HCT116 (cell line): ENCODE measurements at regions not wholly inside any gene's neighbourhood (a gene's known extent, or its start where the extent isn't known, plus 50 kb on each side); places are given as distances from the start of the nearest gene placed in this dataset.

Experiments
- ATAC-seq: fragments of 200-7000 bp; cut with Tn5 transposase; 2 replicates; pipeline ENCODE4 v1.9.1; 2020; ENCODE audit warnings: mild to moderate bottlenecking, moderate library complexity
- BruUV-seq: library from RNA; stranded (reverse); fragments of 400-500 nt; replicated peaks from 2 replicates; lab custom pipeline; 2021; lab: Mats Ljungman, UMichigan
- CTCF ChIA-PET: fragments of 300-600 bp; sonication (Branson Sonifier 250); formaldehyde crosslinking; loops from one replicate; lab custom pipeline; 2021; ENCODE audit warnings: antibody characterized with exemption; lab: Charles Lee
- POLR2A ChIA-PET: fragments of 300-600, 350-600 bp; sonication (Branson Sonifier 250); formaldehyde crosslinking; loops from one replicate; lab custom pipeline; 2021; ENCODE audit warnings: antibody characterized with exemption; lab: Charles Lee
- RAD21 ChIA-PET, 2 experiments: fragments of 300-600 bp; sonication (Branson Sonifier 250); formaldehyde crosslinking; loops; one replicate each; lab custom pipeline; 2023; ENCODE audit warnings: low total read pairs in 2 of 2; ENCODE audit not compliant: uncharacterized antibody in 2 of 2, unreplicated experiment in 2 of 2, low non-redundant PET in 1 of 2; lab: Charles Lee
- DNase-seq: peaks from one replicate; pipeline ENCODE4 v3.0.0-alpha.2; 2010; ENCODE audit warnings: low read depth, low spot score
- H2AFZ ChIP-seq: fragments of 200-600 bp; shearing (Covaris generic), sonication (generic); 2 replicates; pipeline ENCODE4 v1.6.1; 2017; ENCODE audit warnings: low read depth, mixed run types, mixed read lengths, antibody characterized with exemption, low read length; ENCODE audit not compliant: poor library complexity, severe bottlenecking
- H3K27ac ChIP-seq: 2 replicates; pipeline ENCODE4 v1.5.1; 2012; ENCODE audit warnings: low read depth, low read length
- H3K27me3 ChIP-seq: fragments of 200-600 bp; sonication (generic); 2 replicates; pipeline ENCODE4 v1.6.1; 2016; ENCODE audit warnings: mixed run types, low read length, mixed read lengths; ENCODE audit not compliant: insufficient read depth
- H3K36me3 ChIP-seq, 2 experiments: fragments of 200-500 bp in 1 of 2; fragments of 200-600 bp in 1 of 2; sonication (Bioruptor generic) in 1 of 2; sonication (generic) in 1 of 2; 2 replicates each; pipeline versions ENCODE4 v1.5.1 to v1.6.1; 2014 to 2016; ENCODE audit warnings: low read length in 2 of 2, inconsistent platforms in 1 of 2, mixed read lengths in 1 of 2, mixed run types in 1 of 2; ENCODE audit not compliant: insufficient read depth in 2 of 2, control insufficient read depth in 1 of 2
- H3K4me1 ChIP-seq, 2 experiments: fragments of 200-600 bp in 1 of 2; sonication (generic) in 1 of 2; 2 replicates each; pipeline versions ENCODE4 v1.5.1 to v1.6.1; 2012 to 2017; ENCODE audit warnings: low read length in 2 of 2, inconsistent platforms in 1 of 2, mild to moderate bottlenecking in 1 of 2, mixed read lengths in 1 of 2, mixed run types in 1 of 2, moderate library complexity in 1 of 2; ENCODE audit not compliant: insufficient read depth in 2 of 2, control insufficient read depth in 1 of 2
- H3K4me2 ChIP-seq: fragments of 200-600 bp; sonication (generic); 2 replicates; pipeline ENCODE4 v1.6.1; 2017; ENCODE audit warnings: mixed run types, low read length, mixed read lengths
- H3K4me3 ChIP-seq, 2 experiments: fragments of 200-600 bp in 1 of 2; sonication (generic) in 1 of 2; replicated peaks in 1 of 2; 2 replicates each; pipeline ENCODE4 v1.5.1; 2011 to 2016; ENCODE audit warnings: low read length in 2 of 2, control low read depth in 1 of 2, low read depth in 1 of 2, mild to moderate bottlenecking in 1 of 2, mixed read lengths in 1 of 2, mixed run types in 1 of 2
- H3K79me2 ChIP-seq: fragments of 200-600 bp; sonication (generic); 2 replicates; pipeline ENCODE4 v1.6.1; 2017; ENCODE audit warnings: mild to moderate bottlenecking, mixed run types, low read length, moderate library complexity, mixed read lengths; ENCODE audit not compliant: insufficient read depth
- H3K9ac ChIP-seq: fragments of 200-600 bp; sonication (generic); 2 replicates; pipeline ENCODE4 v1.6.1; 2016; ENCODE audit warnings: low read length, mixed read lengths
- H3K9me2 ChIP-seq: fragments of 200-600 bp; sonication (generic), shearing (Covaris generic); 2 replicates; pipeline ENCODE4 v1.6.1; 2017; ENCODE audit warnings: mixed run types, mild to moderate bottlenecking, moderate library complexity; ENCODE audit not compliant: insufficient read depth
- H3K9me3 ChIP-seq, 2 experiments: fragments of 200-500 bp in 1 of 2; fragments of 200-600 bp in 1 of 2; sonication (Bioruptor generic) in 1 of 2; sonication (generic) in 1 of 2; 2 replicates each; pipeline ENCODE4 v1.6.1; 2014 to 2017; ENCODE audit warnings: low read length in 2 of 2, mixed read lengths in 2 of 2, inconsistent platforms in 1 of 2, low read depth in 1 of 2, mild to moderate bottlenecking in 1 of 2, mixed run types in 1 of 2, moderate library complexity in 1 of 2; ENCODE audit not compliant: control insufficient read depth in 1 of 2, insufficient read depth in 1 of 2
- H4K20me1 ChIP-seq: fragments of 200-600 bp; sonication (generic), shearing (Covaris generic); 2 replicates; pipeline ENCODE4 v1.6.1; 2017; ENCODE audit warnings: mixed run types, mild to moderate bottlenecking, moderate library complexity; ENCODE audit not compliant: insufficient read depth
- CEBPB ChIP-seq: IDR thresholded peaks from 2 replicates; pipeline ENCODE4 v1.6.1; 2012; ENCODE audit warnings: low read depth
- CTCF ChIP-seq, 3 experiments: fragments of 200-600 bp in 1 of 3; sonication (generic) in 1 of 3; IDR thresholded peaks in 2 of 3; conservative IDR thresholded peaks in 1 of 3; 2 replicates each; pipeline ENCODE4 v1.5.1; 2012 to 2017; ENCODE audit warnings: low read depth in 2 of 3, low read length in 2 of 3, antibody characterized with exemption in 1 of 3, borderline replicate concordance in 1 of 3, control low read depth in 1 of 3, mild to moderate bottlenecking in 1 of 3, mixed read lengths in 1 of 3, mixed run types in 1 of 3, moderate library complexity in 1 of 3; ENCODE audit not compliant: insufficient read depth in 1 of 3
- EGR1 ChIP-seq: IDR thresholded peaks from 2 replicates; pipeline ENCODE4 v1.6.1; 2012; ENCODE audit warnings: low read depth
- ELF1 ChIP-seq: IDR thresholded peaks from 2 replicates; pipeline ENCODE4 v1.6.1; 2012; ENCODE audit warnings: low read depth, borderline replicate concordance
- EZH2 ChIP-seq: fragments of 200-600 bp; sonication (generic); IDR thresholded peaks from 2 replicates; pipeline ENCODE4 v1.6.1; 2017; ENCODE audit warnings: antibody characterized with exemption, mixed run types
- EZH2phosphoT487 ChIP-seq: fragments of 200-600 bp; IDR thresholded peaks from 2 replicates; pipeline ENCODE4 v1.6.1; 2018; ENCODE audit warnings: antibody characterized with exemption, borderline replicate concordance
- FOSL1 ChIP-seq: IDR thresholded peaks from 2 replicates; pipeline ENCODE4 v1.6.1; 2012; ENCODE audit warnings: low read depth
- JUND ChIP-seq: IDR thresholded peaks from 2 replicates; pipeline ENCODE4 v1.6.1; 2012
- MAX ChIP-seq: IDR thresholded peaks from 2 replicates; pipeline ENCODE4 v1.6.1; 2012
- POLR2A ChIP-seq: IDR thresholded peaks from 2 replicates; pipeline ENCODE4 v1.7.0; 2011; ENCODE audit warnings: borderline replicate concordance; ENCODE audit not compliant: insufficient read depth, insufficient read length; ENCODE audit errors: extremely low read depth
- POLR2AphosphoS5 ChIP-seq: IDR thresholded peaks from 2 replicates; pipeline ENCODE4 v1.6.1; 2011; ENCODE audit warnings: mild to moderate bottlenecking, low read depth, low read length, moderate library complexity
- SIN3A ChIP-seq: IDR thresholded peaks from 2 replicates; pipeline ENCODE4 v1.6.1; 2012; ENCODE audit warnings: low read depth
- SRF ChIP-seq: IDR thresholded peaks from 2 replicates; pipeline ENCODE4 v1.6.1; 2012; ENCODE audit warnings: low read depth
- TCF7L2 ChIP-seq: IDR thresholded peaks from 2 replicates; pipeline ENCODE4 v1.7.0; 2011; ENCODE audit warnings: borderline replicate concordance, inconsistent platforms; ENCODE audit not compliant: insufficient read depth, insufficient read length; ENCODE audit errors: extremely low read depth
- YY1 ChIP-seq: IDR thresholded peaks from 2 replicates; pipeline ENCODE4 v1.6.1; 2011; ENCODE audit warnings: low read length, low read depth, moderate library complexity, mild to moderate bottlenecking; ENCODE audit not compliant: insufficient replicate concordance; ENCODE audit errors: extremely low read depth
- ZBTB33 ChIP-seq: IDR thresholded peaks from 2 replicates; pipeline ENCODE4 v1.6.1; 2011; ENCODE audit warnings: mild to moderate bottlenecking, low read length, moderate library complexity; ENCODE audit not compliant: insufficient replicate concordance; ENCODE audit errors: extremely low read depth
- ZNF274 ChIP-seq: fragments of 200-500 bp; sonication (Bioruptor generic); IDR thresholded peaks from 2 replicates; pipeline ENCODE4 v1.6.1; 2014; ENCODE audit warnings: mild to moderate bottlenecking, low read depth, low read length, inconsistent platforms
- intact Hi-C: fragments of 100-400 bp; cut with micrococcal nuclease; formaldehyde crosslinking; loops from 2 replicates; pipeline ENCODE4 v1.10.0; 2022
- TF ChIP-seq, protein P1 (sequence below): IDR thresholded peaks from 2 replicates; pipeline ENCODE4 v1.6.1; 2012
- TF ChIP-seq, protein P2 (sequence below): IDR thresholded peaks from 2 replicates; pipeline ENCODE4 v1.6.1; 2012; ENCODE audit warnings: low read depth

DNA sequence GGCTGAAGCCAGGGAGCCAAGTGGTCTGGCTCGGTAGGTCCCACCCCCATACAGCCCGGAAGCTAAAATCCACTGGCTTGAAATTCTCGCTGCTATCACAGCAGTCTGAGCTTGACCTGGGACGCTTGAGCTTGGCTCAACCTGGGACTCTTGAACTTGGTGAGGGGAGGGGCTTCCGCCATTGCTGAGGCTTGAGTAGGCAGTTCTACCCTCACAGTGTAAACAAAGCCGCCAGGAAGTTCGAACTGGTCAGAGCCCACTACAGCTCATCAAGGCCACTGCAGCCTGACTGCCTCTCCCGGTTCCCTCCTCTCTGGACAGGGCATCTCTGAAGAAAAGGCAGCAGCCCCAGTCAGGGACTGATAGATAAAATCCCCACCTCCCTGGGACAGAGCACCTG is 1337.7 kb downstream of the HACE1 start:
- H3K9me3 ChIP-seq, result no peaks in the 10 kb centered on the region
- no peaks in the 10 kb centered on the region for H3K9me2 ChIP-seq
- H4K20me1 ChIP-seq, result no peaks in the 10 kb centered on the region

More for the DNA sequence above, 1337.7 kb downstream of the HACE1 start:
- no peak overlapping the region for H3K27ac ChIP-seq
- no peak overlapping the region for H3K4me3 ChIP-seq
- TF ChIP-seq ELF1 (no peak), YY1 (no peak), ZBTB33 (no peak), JUND (no peak), CEBPB (no peak), CTCF (IDR thresholded peaks at IDR 0.05 in 2 of 3, conservative IDR thresholded peaks at IDR 0.05 in 1 of 3; ENCODE audit: borderline replicate concordance in 1 of 3, insufficient read depth in 1 of 3, low read depth in 2 of 3, low read length in 2 of 3) (no peak), POLR2AphosphoS5 (no peak), EZH2 (no peak), POLR2A (no peak), EGR1 (no peak), FOSL1 (no peak), SIN3A (no peak), TCF7L2 (no peak), MAX (no peak), ZNF274 (no peak), EZH2phosphoT487 (no peak), SRF (no peak)
- TF ChIP-seq, protein P1, sequence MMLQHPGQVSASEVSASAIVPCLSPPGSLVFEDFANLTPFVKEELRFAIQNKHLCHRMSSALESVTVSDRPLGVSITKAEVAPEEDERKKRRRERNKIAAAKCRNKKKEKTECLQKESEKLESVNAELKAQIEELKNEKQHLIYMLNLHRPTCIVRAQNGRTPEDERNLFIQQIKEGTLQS, result no peak
- TF ChIP-seq, protein P2, sequence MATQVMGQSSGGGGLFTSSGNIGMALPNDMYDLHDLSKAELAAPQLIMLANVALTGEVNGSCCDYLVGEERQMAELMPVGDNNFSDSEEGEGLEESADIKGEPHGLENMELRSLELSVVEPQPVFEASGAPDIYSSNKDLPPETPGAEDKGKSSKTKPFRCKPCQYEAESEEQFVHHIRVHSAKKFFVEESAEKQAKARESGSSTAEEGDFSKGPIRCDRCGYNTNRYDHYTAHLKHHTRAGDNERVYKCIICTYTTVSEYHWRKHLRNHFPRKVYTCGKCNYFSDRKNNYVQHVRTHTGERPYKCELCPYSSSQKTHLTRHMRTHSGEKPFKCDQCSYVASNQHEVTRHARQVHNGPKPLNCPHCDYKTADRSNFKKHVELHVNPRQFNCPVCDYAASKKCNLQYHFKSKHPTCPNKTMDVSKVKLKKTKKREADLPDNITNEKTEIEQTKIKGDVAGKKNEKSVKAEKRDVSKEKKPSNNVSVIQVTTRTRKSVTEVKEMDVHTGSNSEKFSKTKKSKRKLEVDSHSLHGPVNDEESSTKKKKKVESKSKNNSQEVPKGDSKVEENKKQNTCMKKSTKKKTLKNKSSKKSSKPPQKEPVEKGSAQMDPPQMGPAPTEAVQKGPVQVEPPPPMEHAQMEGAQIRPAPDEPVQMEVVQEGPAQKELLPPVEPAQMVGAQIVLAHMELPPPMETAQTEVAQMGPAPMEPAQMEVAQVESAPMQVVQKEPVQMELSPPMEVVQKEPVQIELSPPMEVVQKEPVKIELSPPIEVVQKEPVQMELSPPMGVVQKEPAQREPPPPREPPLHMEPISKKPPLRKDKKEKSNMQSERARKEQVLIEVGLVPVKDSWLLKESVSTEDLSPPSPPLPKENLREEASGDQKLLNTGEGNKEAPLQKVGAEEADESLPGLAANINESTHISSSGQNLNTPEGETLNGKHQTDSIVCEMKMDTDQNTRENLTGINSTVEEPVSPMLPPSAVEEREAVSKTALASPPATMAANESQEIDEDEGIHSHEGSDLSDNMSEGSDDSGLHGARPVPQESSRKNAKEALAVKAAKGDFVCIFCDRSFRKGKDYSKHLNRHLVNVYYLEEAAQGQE, result no peak
- CTCF ChIA-PET, result no interaction called here
- H3K4me1 ChIP-seq, result no peaks in the 10 kb centered on the region
- no peaks in the 10 kb centered on the region for H3K27me3 ChIP-seq
- no peaks in the 10 kb centered on the region for H3K36me3 ChIP-seq
- POLR2A ChIA-PET, result no interaction called here
- H2AFZ ChIP-seq, result no peak overlapping the region
- RAD21 ChIA-PET, result no interaction called here
- DNase-seq (no peak), ATAC-seq (no peak)
- no peaks in the 10 kb centered on the region for H3K79me2 ChIP-seq
- no peak overlapping the region for H3K9ac ChIP-seq
- intact Hi-C loops, result no loop called here
- H3K4me2 ChIP-seq, result no peak overlapping the region
- BruUV-seq, result no TSS peak
